SU-DHL-6 (cell line): ENCODE measurements at regions not wholly inside any gene's neighbourhood (a gene's known extent, or its start where the extent isn't known, plus 50 kb on each side); places are given as distances from the start of the nearest gene placed in this dataset.

Source experiments
- EZH2phosphoT487 ChIP-seq: fragments of 200-600 bp; sonication (generic), shearing (Covaris generic); conservative IDR thresholded peaks from 2 replicates; pipeline ENCODE4 v1.6.1; 2018; ENCODE audit warnings: mild to moderate bottlenecking, antibody characterized with exemption, low read length, moderate library complexity, mixed read lengths
- TF ChIP-seq, protein P1 (sequence below): fragments of 200-600 bp; sonication (generic); IDR thresholded peaks from one replicate; pipeline ENCODE4 v1.5.1; 2017; ENCODE audit warnings: antibody characterized with exemption, mild to moderate bottlenecking, low read length, moderate library complexity; ENCODE audit not compliant: insufficient read depth, poor library complexity, severe bottlenecking

GRCh38 chr7:4616116-4616515, 66.0 kb upstream of the FOXK1 start:
- TF ChIP-seq, protein P1, sequence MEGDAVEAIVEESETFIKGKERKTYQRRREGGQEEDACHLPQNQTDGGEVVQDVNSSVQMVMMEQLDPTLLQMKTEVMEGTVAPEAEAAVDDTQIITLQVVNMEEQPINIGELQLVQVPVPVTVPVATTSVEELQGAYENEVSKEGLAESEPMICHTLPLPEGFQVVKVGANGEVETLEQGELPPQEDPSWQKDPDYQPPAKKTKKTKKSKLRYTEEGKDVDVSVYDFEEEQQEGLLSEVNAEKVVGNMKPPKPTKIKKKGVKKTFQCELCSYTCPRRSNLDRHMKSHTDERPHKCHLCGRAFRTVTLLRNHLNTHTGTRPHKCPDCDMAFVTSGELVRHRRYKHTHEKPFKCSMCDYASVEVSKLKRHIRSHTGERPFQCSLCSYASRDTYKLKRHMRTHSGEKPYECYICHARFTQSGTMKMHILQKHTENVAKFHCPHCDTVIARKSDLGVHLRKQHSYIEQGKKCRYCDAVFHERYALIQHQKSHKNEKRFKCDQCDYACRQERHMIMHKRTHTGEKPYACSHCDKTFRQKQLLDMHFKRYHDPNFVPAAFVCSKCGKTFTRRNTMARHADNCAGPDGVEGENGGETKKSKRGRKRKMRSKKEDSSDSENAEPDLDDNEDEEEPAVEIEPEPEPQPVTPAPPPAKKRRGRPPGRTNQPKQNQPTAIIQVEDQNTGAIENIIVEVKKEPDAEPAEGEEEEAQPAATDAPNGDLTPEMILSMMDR: no peak
- no peak for TF ChIP-seq EZH2phosphoT487
